ENCODE measurements at regions not wholly inside any gene's neighbourhood (a gene's known extent, or its start where the extent isn't known, plus 50 kb on each side); places are given as distances from the start of the nearest gene placed in this dataset.

GRCh38 chr3:145144361-145144760, 1016.6 kb downstream of the PLOD2 start:
- in situ Hi-C loops (cut with HindIII; ENCODE audit: low pct_unique_long_range_greater_than_20kb, low sequenced_read_pairs) = no loop called here
- no peak for TF ChIP-seq JUND (IDR thresholded peaks at IDR 0.05; ENCODE audit: low read depth)
- DNase-seq (ENCODE audit: low read depth in 1 of 2, low spot score in 1 of 2) = no peak

- no peak for TF ChIP-seq JUND (IDR thresholded peaks at IDR 0.05; ENCODE audit: low read depth)
- no peak for DNase-seq (ENCODE audit: low read depth in 1 of 2, low spot score in 1 of 2)
- in situ Hi-C loops (cut with HindIII; ENCODE audit: low pct_unique_long_range_greater_than_20kb, low sequenced_read_pairs) = no loop called here
Observed at GRCh38 chr3:145145461-145145860, 1015.5 kb downstream of the PLOD2 start.

DNA sequence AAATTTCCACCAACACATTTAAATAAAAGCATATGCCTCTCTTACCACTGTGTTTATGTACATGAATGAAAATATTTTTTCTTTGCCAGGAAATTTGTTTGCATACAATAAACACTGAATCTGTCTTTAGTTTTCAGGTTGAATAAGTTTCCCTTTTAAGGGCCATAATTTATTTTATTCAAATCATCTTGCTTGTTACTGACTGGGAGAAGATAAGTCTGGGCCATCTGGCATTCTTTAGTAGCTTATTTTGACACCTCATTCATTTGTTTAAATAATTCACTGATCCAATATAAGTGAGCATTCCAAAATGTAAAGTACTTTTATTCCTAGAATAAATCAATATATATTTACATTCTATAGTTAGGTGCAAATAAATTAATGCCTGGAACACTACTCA, 1001.3 kb downstream of the PLOD2 start:
- TF ChIP-seq JUND (IDR thresholded peaks at IDR 0.05; ENCODE audit: low read depth) = no peak
- no peak for DNase-seq (ENCODE audit: low read depth in 1 of 2, low spot score in 1 of 2)

GRCh38 chr3:145170121-145170520, 990.9 kb downstream of the PLOD2 start:
- DNase-seq (ENCODE audit: low read depth in 1 of 2, low spot score in 1 of 2) = no peak
- in situ Hi-C loops (cut with HindIII; ENCODE audit: low pct_unique_long_range_greater_than_20kb, low sequenced_read_pairs) = no loop called here
- TF ChIP-seq JUND (IDR thresholded peaks at IDR 0.05; ENCODE audit: low read depth) = no peak

More for the DNA sequence above, 1001.3 kb downstream of the PLOD2 start:
- in situ Hi-C loops (cut with HindIII; ENCODE audit: low pct_unique_long_range_greater_than_20kb, low sequenced_read_pairs) = no loop called here

GRCh38 chr3:145175626-145176025, 985.4 kb downstream of the PLOD2 start:
- TF ChIP-seq JUND (IDR thresholded peaks at IDR 0.05; ENCODE audit: low read depth) = no peak
- in situ Hi-C loops (cut with HindIII; ENCODE audit: low pct_unique_long_range_greater_than_20kb, low sequenced_read_pairs) = no loop called here
- DNase-seq (ENCODE audit: low read depth in 1 of 2, low spot score in 1 of 2) = no peak

GRCh38 chr3:145176907-145177306, 984.1 kb downstream of the PLOD2 start:
- TF ChIP-seq JUND (IDR thresholded peaks at IDR 0.05; ENCODE audit: low read depth) = no peak
- in situ Hi-C loops (cut with HindIII; ENCODE audit: low pct_unique_long_range_greater_than_20kb, low sequenced_read_pairs) = no loop called here
- DNase-seq (ENCODE audit: low read depth in 1 of 2, low spot score in 1 of 2) = no peak

- no peak for DNase-seq (ENCODE audit: low read depth in 1 of 2, low spot score in 1 of 2)
- in situ Hi-C loops (cut with HindIII; ENCODE audit: low pct_unique_long_range_greater_than_20kb, low sequenced_read_pairs) = no loop called here
- no peak for TF ChIP-seq JUND (IDR thresholded peaks at IDR 0.05; ENCODE audit: low read depth)
Observed at GRCh38 chr3:145177828-145178227, 983.2 kb downstream of the PLOD2 start.

DNA sequence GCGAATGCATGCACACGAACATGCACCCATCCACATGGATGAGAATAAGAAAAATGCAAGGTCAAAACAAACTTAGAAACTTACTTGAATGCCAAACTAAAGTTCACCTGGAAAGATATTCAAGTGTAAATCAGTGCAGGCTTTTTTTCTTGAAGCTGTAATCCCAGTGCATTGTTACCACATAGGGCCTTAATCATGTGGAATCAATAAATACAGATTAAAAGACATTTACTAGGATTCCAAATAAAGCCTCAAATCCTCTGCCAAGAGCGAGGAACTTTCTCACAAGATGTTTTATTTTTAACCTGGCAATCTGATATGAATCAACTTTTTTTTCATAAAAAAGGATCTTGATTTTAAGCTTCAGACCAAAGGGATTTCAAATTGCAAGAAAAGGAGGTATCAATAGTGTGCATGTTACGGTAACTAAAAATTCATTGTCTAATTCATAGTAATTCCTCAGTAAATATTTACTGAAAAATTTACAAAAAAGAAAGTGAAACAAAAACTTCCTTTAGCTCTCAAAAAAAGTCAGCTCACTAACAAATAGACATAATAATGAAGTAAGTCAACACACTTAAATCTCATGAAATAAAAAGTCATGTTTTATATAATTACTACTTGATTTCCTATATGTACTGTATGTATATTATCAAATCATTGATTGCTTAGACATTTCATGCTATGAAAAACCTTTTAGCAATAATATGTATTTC, 978.6 kb downstream of the PLOD2 start:
- in situ Hi-C loops (cut with HindIII; ENCODE audit: low pct_unique_long_range_greater_than_20kb, low sequenced_read_pairs) = no loop called here
- DNase-seq (ENCODE audit: low read depth in 1 of 2, low spot score in 1 of 2) = no peak
- TF ChIP-seq JUND (IDR thresholded peaks at IDR 0.05; ENCODE audit: low read depth) = no peak

DNA sequence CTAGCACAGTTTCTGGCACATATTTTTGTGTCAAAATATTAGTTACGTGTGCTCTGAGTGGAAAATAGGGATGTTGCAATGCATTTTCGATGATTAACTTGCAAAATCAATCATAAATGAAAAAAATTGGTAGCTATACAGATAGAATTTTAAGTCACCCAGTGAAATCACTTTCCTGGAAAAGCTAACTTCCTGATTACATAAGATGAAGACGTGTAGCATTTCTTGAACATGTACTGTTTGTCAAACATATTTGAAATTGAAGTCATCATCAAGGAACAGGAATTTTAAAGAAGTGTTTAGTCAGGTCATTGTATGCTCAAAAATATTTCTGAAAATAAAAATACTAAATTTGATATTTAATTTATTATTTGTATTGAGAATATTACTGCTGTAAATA, 977.7 kb downstream of the PLOD2 start:
- no peak for TF ChIP-seq JUND (IDR thresholded peaks at IDR 0.05; ENCODE audit: low read depth)
- no peak for DNase-seq (ENCODE audit: low read depth in 1 of 2, low spot score in 1 of 2)
- in situ Hi-C loops (cut with HindIII; ENCODE audit: low pct_unique_long_range_greater_than_20kb, low sequenced_read_pairs) = no loop called here

DNA sequence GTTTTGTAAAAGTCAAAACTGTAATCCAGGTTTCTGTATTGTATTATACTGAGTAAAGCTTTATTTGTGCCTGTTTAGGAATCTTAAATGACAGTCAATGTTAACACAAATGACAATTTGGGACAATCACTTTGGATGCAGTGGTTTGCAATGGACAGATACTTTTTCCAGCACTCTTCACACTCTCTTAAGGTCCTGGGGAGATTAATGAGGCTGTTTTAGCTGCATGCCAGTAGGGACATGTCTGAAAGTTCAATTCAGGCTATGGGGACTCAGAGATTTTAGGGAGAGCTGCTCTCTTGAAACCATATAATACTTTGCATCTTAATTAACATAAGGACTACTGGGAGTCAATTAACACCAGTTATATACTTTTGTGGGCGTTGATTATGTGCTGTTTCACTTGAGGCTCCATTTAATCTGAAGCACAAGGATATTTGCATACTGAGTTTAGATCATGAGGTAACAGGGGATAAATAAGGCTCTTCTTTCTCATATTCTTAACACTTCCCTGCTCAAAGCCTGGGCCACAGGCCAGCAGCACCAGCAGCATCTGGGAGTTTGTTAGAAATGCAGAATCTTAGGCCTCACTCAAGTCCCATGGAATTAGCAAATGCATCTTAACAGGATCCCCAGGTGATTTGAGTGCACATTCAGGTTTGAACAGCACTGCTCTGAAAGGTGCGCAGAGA, 972.8 kb downstream of the PLOD2 start:
- in situ Hi-C loops (cut with HindIII; ENCODE audit: low pct_unique_long_range_greater_than_20kb, low sequenced_read_pairs) = no loop called here
- no peak for TF ChIP-seq JUND (IDR thresholded peaks at IDR 0.05; ENCODE audit: low read depth)
- DNase-seq (ENCODE audit: low read depth in 1 of 2, low spot score in 1 of 2) = no peak

DNA sequence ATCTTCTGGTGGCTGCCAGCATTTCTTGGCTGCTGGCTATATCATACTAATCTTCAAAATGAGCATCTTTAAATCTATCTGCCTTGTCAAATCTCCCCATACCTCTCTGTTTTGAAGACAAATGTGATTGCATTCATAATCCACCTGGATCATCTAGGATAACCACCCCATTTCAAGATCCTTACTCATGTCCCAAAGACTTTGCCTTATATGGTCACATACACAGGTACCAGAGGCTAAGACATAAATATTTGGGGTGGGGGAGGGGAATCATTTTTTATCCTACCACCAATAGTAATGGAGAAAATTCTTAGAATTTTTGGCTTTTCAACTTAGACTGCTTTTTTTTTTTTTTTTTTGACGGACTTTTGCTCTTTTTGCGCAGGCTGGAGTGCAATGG, 970.8 kb downstream of the PLOD2 start:
- no peak for TF ChIP-seq JUND (IDR thresholded peaks at IDR 0.05; ENCODE audit: low read depth)
- in situ Hi-C loops (cut with HindIII; ENCODE audit: low pct_unique_long_range_greater_than_20kb, low sequenced_read_pairs) = no loop called here
- DNase-seq (ENCODE audit: low read depth in 1 of 2, low spot score in 1 of 2) = no peak

DNA sequence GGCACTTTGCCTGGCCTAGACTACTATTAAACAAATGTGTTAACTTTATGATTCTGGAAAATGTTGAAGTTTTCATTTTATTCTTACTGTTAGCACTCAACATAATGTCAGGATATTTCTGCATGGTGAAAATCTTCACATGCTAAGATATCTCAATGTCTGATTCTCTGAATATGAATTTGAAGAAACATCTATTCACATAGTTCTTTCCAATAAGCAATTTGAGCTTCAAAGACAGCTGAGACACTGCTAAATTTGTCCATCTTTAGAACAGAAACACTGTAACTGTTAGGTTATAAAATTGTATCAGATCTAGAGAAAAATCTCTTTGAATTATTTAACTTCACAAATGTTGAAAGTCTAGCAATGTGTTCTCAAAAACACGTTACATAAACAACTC, 970.2 kb downstream of the PLOD2 start:
- DNase-seq (ENCODE audit: low read depth in 1 of 2, low spot score in 1 of 2) = no peak
- TF ChIP-seq JUND (IDR thresholded peaks at IDR 0.05; ENCODE audit: low read depth) = no peak
- in situ Hi-C loops (cut with HindIII; ENCODE audit: low pct_unique_long_range_greater_than_20kb, low sequenced_read_pairs) = no loop called here

DNA sequence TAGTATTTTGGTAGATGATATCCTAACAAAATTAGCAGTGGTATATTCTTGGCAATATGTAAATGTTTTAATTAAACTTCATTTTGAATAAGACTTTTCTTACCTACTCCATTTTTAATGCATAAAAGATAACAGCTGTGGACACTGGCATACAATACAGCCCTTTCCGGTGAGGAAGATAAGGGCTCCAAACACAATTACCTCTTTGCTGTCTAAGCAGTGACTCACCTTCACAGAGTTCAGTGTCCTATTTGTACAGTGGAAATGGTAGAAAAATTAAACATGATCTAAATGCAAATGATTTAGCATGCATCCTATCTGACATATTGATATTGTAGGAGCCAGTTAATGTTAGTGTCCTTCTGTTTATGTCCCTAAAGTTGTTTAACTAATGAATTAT, 969.4 kb downstream of the PLOD2 start:
- TF ChIP-seq JUND (IDR thresholded peaks at IDR 0.05; ENCODE audit: low read depth) = no peak
- in situ Hi-C loops (cut with HindIII; ENCODE audit: low pct_unique_long_range_greater_than_20kb, low sequenced_read_pairs) = no loop called here
- DNase-seq (ENCODE audit: low read depth in 1 of 2, low spot score in 1 of 2) = no peak
